ENCODE measurements at regions not wholly inside any gene's neighbourhood (a gene's known extent, or its start where the extent isn't known, plus 50 kb on each side); places are given as distances from the start of the nearest gene placed in this dataset.

DNA sequence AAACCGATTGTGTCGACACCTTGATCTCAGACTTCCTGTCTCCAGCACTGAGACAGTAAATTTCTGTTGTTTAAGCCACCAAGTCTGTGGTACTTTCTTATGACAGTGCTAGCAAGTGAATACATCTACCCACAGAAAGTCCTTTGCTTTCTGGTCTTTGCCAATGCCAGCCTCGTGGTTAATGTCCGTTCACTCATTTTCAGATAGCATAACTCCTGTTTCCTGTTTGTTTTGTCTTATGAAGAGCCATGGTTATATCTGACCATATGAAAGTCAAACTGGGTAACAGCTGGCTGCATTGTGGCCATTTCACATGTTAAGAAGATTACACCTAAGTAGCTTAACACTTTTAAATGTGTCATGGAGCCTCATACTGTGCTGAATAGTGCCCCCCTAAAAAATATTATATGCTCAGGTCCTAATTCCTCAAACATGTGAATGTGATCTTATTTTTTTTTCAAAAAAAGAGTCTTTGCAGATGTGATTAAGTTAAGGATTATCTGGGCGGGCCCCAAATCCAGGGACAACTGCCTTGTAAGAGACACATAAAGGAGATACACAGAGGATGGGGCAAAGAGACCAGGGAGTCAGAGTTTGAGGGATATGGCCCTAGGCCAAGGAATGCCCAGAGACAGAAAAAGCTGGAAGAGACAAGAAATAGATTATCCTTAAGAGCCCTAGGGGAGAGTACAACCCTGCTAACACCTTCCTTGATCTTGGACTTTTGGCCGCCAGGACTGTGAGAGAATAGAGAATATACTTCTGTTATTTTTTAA is 118.0 kb downstream of the KCNE4 start:
- BruUV-seq (replicated peaks), result no TSS peak
- Histone ChIP-seq H3K4me2 (ENCODE audit: low read depth, low read length) (no peak overlapping the region), H4K20me1 (ENCODE audit: insufficient read depth, low read length) (no peaks in the 10 kb centered on the region), H2AFZ (ENCODE audit: low read length) (no peak overlapping the region), H3K9ac (ENCODE audit: insufficient read depth, low read depth, low read length) (no peak overlapping the region), H3K4me1 (ENCODE audit: insufficient read depth, low read length) (no peaks in the 10 kb centered on the region), H3K27me3 (ENCODE audit: control insufficient read depth in 1 of 2, insufficient read depth in 2 of 2, low read length in 2 of 2) (no peaks in the 10 kb centered on the region), H3K79me2 (ENCODE audit: insufficient read depth, low read length) (no peaks in the 10 kb centered on the region), H3K9me3 (ENCODE audit: low read length) (no peaks in the 10 kb centered on the region), H3K36me3 (replicated peaks in 1 of 2; ENCODE audit: control insufficient read depth in 1 of 2, insufficient read depth in 2 of 2, low read length in 2 of 2) (no peaks in the 10 kb centered on the region), H3K4me3 (replicated peaks in 1 of 3; ENCODE audit: insufficient read depth in 1 of 3, low read depth in 2 of 3, low read length in 3 of 3) (no peak overlapping the region), H3K27ac (ENCODE audit: extremely low read length, insufficient read depth, low read length) (no peak overlapping the region)
- ChIA-PET CTCF (ENCODE audit: low intra/inter-chr PET ratio, low total read pairs) (no interaction called here), POLR2A (no interaction called here)
- 2% methylated on average over 6 of the region's 6 CpGs for WGBS (ENCODE audit: low lambda C conversion rate)
- FAIRE-seq (no peak), ATAC-seq (no peak), DNase-seq (ENCODE audit: low spot score) (no peak)
- intact Hi-C loops (cut with micrococcal nuclease; ENCODE audit: unreplicated experiment) (no loop called here), in situ Hi-C loops (cut with HindIII; ENCODE audit: extremely low pct_ligation_motif_present, low pct_unique_long_range_greater_than_20kb) (no loop called here)
- TF ChIP-seq, protein P1, sequence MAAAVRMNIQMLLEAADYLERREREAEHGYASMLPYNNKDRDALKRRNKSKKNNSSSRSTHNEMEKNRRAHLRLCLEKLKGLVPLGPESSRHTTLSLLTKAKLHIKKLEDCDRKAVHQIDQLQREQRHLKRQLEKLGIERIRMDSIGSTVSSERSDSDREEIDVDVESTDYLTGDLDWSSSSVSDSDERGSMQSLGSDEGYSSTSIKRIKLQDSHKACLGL (CRISPR knock-in tag; IDR thresholded peaks at IDR 0.05), result no peak
- TF ChIP-seq SP140L (CRISPR knock-in tag; IDR thresholded peaks at IDR 0.05; ENCODE audit: borderline replicate concordance), result no peak

DNA sequence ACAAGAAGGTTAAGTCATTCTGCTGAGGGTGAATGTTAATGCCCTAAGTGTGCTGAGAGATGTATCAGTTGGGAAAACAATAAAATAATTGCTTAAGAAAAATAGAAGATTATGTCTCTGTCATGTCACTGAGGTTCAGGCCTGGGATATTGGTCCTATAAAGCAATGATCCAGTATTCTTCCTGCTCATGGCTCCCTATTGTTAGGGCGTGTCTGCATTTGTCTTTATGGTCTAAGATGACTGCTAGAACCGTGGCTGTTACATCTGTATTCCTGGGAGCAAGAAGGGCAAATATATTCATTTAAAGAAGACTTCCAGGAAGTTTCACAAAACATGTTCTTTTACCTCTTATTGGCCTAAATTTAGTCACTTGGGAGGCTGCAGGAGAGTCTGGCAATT is 125.0 kb downstream of the KCNE4 start:
- no TSS peak for BruUV-seq (replicated peaks)
- H3K4me2 ChIP-seq (ENCODE audit: low read depth, low read length), result no peak overlapping the region
- no peaks in the 10 kb centered on the region for H3K4me1 ChIP-seq (ENCODE audit: insufficient read depth, low read length)
- POLR2A ChIA-PET, result no interaction called here
- H3K4me3 ChIP-seq (replicated peaks in 1 of 3; ENCODE audit: insufficient read depth in 1 of 3, low read depth in 2 of 3, low read length in 3 of 3), result no peak overlapping the region
- H3K27me3 ChIP-seq (ENCODE audit: control insufficient read depth in 1 of 2, insufficient read depth in 2 of 2, low read length in 2 of 2), result no peaks in the 10 kb centered on the region
- no peak overlapping the region for H3K27ac ChIP-seq (ENCODE audit: extremely low read length, insufficient read depth, low read length)
- H3K9ac ChIP-seq (ENCODE audit: insufficient read depth, low read depth, low read length), result no peak overlapping the region
- WGBS (ENCODE audit: low lambda C conversion rate), result 0% methylated on average over 2 of the region's 2 CpGs
- no peaks in the 10 kb centered on the region for H3K9me3 ChIP-seq (ENCODE audit: low read length)
- CTCF ChIA-PET (ENCODE audit: low intra/inter-chr PET ratio, low total read pairs), result no interaction called here
- H3K79me2 ChIP-seq (ENCODE audit: insufficient read depth, low read length), result no peaks in the 10 kb centered on the region
- no peak overlapping the region for H2AFZ ChIP-seq (ENCODE audit: low read length)
- in situ Hi-C loops (cut with HindIII; ENCODE audit: extremely low pct_ligation_motif_present, low pct_unique_long_range_greater_than_20kb), result no loop called here
- no peaks in the 10 kb centered on the region for H4K20me1 ChIP-seq (ENCODE audit: insufficient read depth, low read length)
- FAIRE-seq (no peak), DNase-seq (ENCODE audit: low spot score) (no peak), ATAC-seq (no peak)
- no peaks in the 10 kb centered on the region for H3K36me3 ChIP-seq (replicated peaks in 1 of 2; ENCODE audit: control insufficient read depth in 1 of 2, insufficient read depth in 2 of 2, low read length in 2 of 2)
- intact Hi-C loops (cut with micrococcal nuclease; ENCODE audit: unreplicated experiment), result no loop called here
- TF ChIP-seq, protein P2, sequence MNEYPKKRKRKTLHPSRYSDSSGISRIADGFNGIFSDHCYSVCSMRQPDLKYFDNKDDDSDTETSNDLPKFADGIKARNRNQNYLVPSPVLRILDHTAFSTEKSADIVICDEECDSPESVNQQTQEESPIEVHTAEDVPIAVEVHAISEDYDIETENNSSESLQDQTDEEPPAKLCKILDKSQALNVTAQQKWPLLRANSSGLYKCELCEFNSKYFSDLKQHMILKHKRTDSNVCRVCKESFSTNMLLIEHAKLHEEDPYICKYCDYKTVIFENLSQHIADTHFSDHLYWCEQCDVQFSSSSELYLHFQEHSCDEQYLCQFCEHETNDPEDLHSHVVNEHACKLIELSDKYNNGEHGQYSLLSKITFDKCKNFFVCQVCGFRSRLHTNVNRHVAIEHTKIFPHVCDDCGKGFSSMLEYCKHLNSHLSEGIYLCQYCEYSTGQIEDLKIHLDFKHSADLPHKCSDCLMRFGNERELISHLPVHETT (CRISPR knock-in tag; conservative IDR thresholded peaks at IDR 0.05), result no peak
- TF ChIP-seq BHLHE40 (IDR thresholded peaks at IDR 0.05; ENCODE audit: low read length) (no peak), ATF7 (IDR thresholded peaks at IDR 0.05) (no peak), ATF7 (CRISPR knock-in tag; IDR thresholded peaks at IDR 0.05) (no peak), MEIS1 (CRISPR knock-in tag; IDR thresholded peaks at IDR 0.05; ENCODE audit: borderline replicate concordance) (no peak), ZNF331 (CRISPR knock-in tag; IDR thresholded peaks at IDR 0.05) (no peak), SMARCC2 (IDR thresholded peaks at IDR 0.05) (no peak), ZEB1 (IDR thresholded peaks at IDR 0.05; ENCODE audit: insufficient replicate concordance, low read depth) (no peak), ZNF724P (CRISPR knock-in tag; IDR thresholded peaks at IDR 0.05; ENCODE audit: borderline replicate concordance) (no peak), HNRNPLL (IDR thresholded peaks at IDR 0.05; ENCODE audit: low read depth, low read length, poor library complexity, severe bottlenecking) (no peak), IKZF1 (IDR thresholded peaks at IDR 0.05) (no peak), RFXANK (CRISPR knock-in tag; IDR thresholded peaks at IDR 0.05) (no peak), ZNF350 (CRISPR knock-in tag; IDR thresholded peaks at IDR 0.05; ENCODE audit: borderline replicate concordance, low read depth) (no peak), EZH2 (conservative IDR thresholded peaks at IDR 0.05; ENCODE audit: low read depth, low read length) (no peak)
- TF ChIP-seq, protein P3, sequence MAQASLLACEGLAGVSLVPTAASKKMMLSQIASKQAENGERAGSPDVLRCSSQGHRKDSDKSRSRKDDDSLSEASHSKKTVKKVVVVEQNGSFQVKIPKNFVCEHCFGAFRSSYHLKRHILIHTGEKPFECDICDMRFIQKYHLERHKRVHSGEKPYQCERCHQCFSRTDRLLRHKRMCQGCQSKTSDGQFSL (CRISPR knock-in tag; IDR thresholded peaks at IDR 0.05), result no peak
- TF ChIP-seq, protein P4, sequence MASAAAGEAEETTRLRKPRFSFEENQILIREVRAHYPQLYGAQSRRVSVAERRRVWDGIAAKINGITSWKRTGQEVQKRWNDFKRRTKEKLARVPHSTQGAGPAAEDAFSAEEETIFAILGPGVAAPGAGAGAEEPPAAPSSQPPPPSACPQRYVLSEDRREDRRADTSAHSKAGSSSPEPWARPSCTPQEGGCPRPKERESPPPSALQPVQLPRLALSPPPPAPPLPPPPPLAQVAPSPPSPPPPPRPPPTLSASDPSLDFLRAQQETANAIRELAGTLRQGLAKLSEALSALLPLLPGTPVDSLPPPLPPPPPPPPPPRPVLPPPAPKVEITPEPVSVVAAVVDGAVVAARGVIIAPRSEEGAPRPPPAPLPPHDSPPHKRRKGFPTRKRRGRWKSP (CRISPR knock-in tag; IDR thresholded peaks at IDR 0.05), result no peak

Measured in HepG2 (cell line).